ENCODE measurements at regions not wholly inside any gene's neighbourhood (a gene's known extent, or its start where the extent isn't known, plus 50 kb on each side); places are given as distances from the start of the nearest gene placed in this dataset.
"Not testable (repeated sequence)": the region's sequence is repeated elsewhere in the genome, so short reads cannot be mapped to it uniquely, and the experiment has no call there.

DNA sequence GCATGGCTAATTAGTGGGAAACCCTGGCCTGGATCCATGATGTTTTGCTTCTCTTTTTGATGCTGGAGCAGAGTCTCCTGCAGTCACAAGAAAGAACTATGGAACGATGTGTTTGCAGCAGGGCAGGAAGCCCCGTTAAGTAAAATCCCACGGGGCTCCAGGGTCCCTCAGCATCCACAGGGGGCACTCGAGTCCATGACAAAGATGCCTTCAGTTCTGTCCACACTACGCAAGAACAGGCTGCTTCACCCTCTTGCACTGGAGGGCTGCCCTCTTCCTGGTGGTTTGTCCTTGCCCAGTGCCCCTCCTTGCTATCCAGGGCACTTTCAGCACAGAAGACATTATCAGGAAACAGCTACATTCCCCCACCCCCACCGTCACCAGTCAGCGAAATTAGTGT, 196.9 kb downstream of the POTED start:
- TF ChIP-seq, protein P1, sequence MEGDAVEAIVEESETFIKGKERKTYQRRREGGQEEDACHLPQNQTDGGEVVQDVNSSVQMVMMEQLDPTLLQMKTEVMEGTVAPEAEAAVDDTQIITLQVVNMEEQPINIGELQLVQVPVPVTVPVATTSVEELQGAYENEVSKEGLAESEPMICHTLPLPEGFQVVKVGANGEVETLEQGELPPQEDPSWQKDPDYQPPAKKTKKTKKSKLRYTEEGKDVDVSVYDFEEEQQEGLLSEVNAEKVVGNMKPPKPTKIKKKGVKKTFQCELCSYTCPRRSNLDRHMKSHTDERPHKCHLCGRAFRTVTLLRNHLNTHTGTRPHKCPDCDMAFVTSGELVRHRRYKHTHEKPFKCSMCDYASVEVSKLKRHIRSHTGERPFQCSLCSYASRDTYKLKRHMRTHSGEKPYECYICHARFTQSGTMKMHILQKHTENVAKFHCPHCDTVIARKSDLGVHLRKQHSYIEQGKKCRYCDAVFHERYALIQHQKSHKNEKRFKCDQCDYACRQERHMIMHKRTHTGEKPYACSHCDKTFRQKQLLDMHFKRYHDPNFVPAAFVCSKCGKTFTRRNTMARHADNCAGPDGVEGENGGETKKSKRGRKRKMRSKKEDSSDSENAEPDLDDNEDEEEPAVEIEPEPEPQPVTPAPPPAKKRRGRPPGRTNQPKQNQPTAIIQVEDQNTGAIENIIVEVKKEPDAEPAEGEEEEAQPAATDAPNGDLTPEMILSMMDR (IDR thresholded peaks at IDR 0.05 in 4 of 5, conservative IDR thresholded peaks at IDR 0.05 in 1 of 5), result not testable (repeated sequence)
- TF ChIP-seq POLR2A (IDR thresholded peaks at IDR 0.05), result not testable (repeated sequence)

Measured in gastrocnemius medialis (tissue), 4 donors.